Left lung (tissue), 4 donors: ENCODE measurements at regions not wholly inside any gene's neighbourhood (a gene's known extent, or its start where the extent isn't known, plus 50 kb on each side); places are given as distances from the start of the nearest gene placed in this dataset.

Source experiments
- ATAC-seq: fragments of 200-7000 bp; cut with Tn5 transposase; one replicate; pipeline ENCODE4 v1.9.1; 2020; ENCODE audit warnings: moderate library complexity
- DNase-seq, 4 donors: peaks; one replicate each; pipeline ENCODE4 v3.0.0-alpha.2; 2013 to 2020
- H3K27ac ChIP-seq, 2 donors: fragments of 200-600 bp; sonication (generic) in 1 of 2; one replicate each; pipeline versions ENCODE4 v1.5.0 to v1.8.0; 2020 to 2021
- H3K27me3 ChIP-seq, 2 donors: fragments of 200-600 bp; sonication (generic) in 1 of 2; one replicate each; pipeline versions ENCODE4 v1.5.0 to v1.8.0; 2020 to 2021
- H3K36me3 ChIP-seq, 2 donors: fragments of 200-600 bp; sonication (generic) in 1 of 2; one replicate each; pipeline versions ENCODE4 v1.5.0 to v1.8.0; 2020 to 2021
- H3K4me1 ChIP-seq, 2 donors: fragments of 200-600 bp; one replicate each; pipeline ENCODE4 v1.8.0; 2021
- H3K4me3 ChIP-seq, 2 donors: fragments of 200-600 bp; sonication (generic) in 1 of 2; one replicate each; pipeline versions ENCODE4 v1.5.0 to v1.8.0; 2020 to 2021; ENCODE audit warnings: mild to moderate bottlenecking in 1 of 2
- H3K9me3 ChIP-seq, 2 donors: fragments of 200-600 bp; sonication (generic) in 1 of 2; one replicate each; pipeline versions ENCODE4 v1.5.0 to v1.8.0; 2020 to 2021
- intact Hi-C, 2 donors: fragments of 100-400 bp; cut with DNase I; formaldehyde crosslinking; loops; one replicate each; pipeline versions ENCODE4 v1.11.2 to v1.14.2; 2022
- TF ChIP-seq, protein P1 (sequence below), 2 donors: fragments of 200-600 bp; sonication (generic) in 1 of 2; IDR thresholded peaks; one replicate each; pipeline versions ENCODE4 v1.5.0 to v1.8.0; 2021; ENCODE audit warnings: antibody characterized with exemption in 2 of 2
- donor health status: DM: no; HTN: yes; CAD: no.
- donor health status: DM: no; HTN: no; CAD: no.

- no peak overlapping the region for H3K4me3 ChIP-seq
- H3K36me3 ChIP-seq, result no peaks in the 10 kb centered on the region
- TF ChIP-seq, protein P1, sequence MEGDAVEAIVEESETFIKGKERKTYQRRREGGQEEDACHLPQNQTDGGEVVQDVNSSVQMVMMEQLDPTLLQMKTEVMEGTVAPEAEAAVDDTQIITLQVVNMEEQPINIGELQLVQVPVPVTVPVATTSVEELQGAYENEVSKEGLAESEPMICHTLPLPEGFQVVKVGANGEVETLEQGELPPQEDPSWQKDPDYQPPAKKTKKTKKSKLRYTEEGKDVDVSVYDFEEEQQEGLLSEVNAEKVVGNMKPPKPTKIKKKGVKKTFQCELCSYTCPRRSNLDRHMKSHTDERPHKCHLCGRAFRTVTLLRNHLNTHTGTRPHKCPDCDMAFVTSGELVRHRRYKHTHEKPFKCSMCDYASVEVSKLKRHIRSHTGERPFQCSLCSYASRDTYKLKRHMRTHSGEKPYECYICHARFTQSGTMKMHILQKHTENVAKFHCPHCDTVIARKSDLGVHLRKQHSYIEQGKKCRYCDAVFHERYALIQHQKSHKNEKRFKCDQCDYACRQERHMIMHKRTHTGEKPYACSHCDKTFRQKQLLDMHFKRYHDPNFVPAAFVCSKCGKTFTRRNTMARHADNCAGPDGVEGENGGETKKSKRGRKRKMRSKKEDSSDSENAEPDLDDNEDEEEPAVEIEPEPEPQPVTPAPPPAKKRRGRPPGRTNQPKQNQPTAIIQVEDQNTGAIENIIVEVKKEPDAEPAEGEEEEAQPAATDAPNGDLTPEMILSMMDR (IDR thresholded peaks at IDR 0.05), result no peak
- intact Hi-C loops, result no loop called here
- H3K27ac ChIP-seq, result no peak overlapping the region
- ATAC-seq (no peak), DNase-seq (no peak)
- no peaks in the 10 kb centered on the region for H3K4me1 ChIP-seq
- H3K27me3 ChIP-seq, result no peaks in the 10 kb centered on the region
- H3K9me3 ChIP-seq, result no peaks in the 10 kb centered on the region
These were observed 150.5 kb upstream of the DUSP10 start for GRCh38 chr1:221892301-221892830.

DNA sequence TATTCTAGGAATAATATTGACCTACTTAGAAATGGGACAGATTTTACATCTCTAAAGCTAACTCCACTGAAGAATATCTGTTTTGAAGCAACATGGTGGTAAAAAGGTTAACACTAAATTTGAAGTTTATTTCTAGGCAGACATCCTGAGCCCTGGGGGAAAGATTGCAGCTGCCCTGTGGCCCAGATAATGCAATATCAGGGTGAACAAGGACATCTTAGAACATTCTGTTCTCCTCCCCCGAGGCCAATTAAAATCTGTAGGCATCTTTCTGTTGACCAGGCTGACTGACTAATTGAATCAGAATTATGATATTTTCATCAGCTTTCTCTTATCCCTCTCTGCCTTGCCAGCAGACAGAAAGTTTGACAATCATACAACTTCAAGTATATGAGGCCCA lies 149.8 kb upstream of the DUSP10 start:
- Histone ChIP-seq H3K27ac (no peak overlapping the region), H3K27me3 (no peaks in the 10 kb centered on the region), H3K4me3 (no peak overlapping the region), H3K9me3 (no peaks in the 10 kb centered on the region), H3K36me3 (no peaks in the 10 kb centered on the region), H3K4me1 (no peaks in the 10 kb centered on the region)
- DNase-seq, result no peak
- intact Hi-C loops, result no loop called here
- TF ChIP-seq, protein P1 (IDR thresholded peaks at IDR 0.05), result no peak
- ATAC-seq, result no peak

DNA sequence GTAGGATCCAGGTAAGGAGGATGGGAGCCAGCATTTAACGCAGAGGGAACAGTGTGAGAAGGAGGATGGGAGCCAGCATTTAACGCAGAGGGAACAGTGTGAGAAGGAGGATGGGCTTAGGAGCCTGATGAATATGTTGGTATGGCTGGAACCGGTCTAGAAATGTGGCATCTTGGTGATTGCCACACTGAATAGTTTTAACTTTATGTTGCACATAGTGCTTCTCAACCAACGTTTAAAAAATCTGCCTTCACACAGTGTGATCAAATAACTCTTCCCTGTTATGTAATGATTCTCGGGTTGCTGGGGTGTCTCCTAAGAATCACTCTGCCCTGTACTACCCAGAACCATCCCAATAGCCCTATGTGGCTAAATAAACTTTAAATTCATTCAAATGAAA lies 146.9 kb upstream of the DUSP10 start:
- intact Hi-C loops, result no loop called here
- Histone ChIP-seq H3K27me3 (no peaks in the 10 kb centered on the region), H3K4me3 (no peak overlapping the region), H3K9me3 (no peaks in the 10 kb centered on the region), H3K4me1 (no peaks in the 10 kb centered on the region), H3K36me3 (no peaks in the 10 kb centered on the region), H3K27ac (no peak overlapping the region)
- ATAC-seq, result no peak
- DNase-seq, result no peak
- TF ChIP-seq, protein P1 (IDR thresholded peaks at IDR 0.05), result no peak

GRCh38 chr1:221888218-221888617 lies 146.3 kb upstream of the DUSP10 start:
- no peaks in the 10 kb centered on the region for H3K27me3 ChIP-seq
- H3K4me1 ChIP-seq, result no peaks in the 10 kb centered on the region
- TF ChIP-seq, protein P1 (IDR thresholded peaks at IDR 0.05), result no peak
- H3K27ac ChIP-seq, result no peak overlapping the region
- ATAC-seq (no peak), DNase-seq (no peak)
- intact Hi-C loops, result no loop called here
- H3K9me3 ChIP-seq, result no peaks in the 10 kb centered on the region
- no peaks in the 10 kb centered on the region for H3K36me3 ChIP-seq
- H3K4me3 ChIP-seq, result no peak overlapping the region

GRCh38 chr1:221887758-221888157 lies 145.9 kb upstream of the DUSP10 start:
- no peaks in the 10 kb centered on the region for H3K4me1 ChIP-seq
- intact Hi-C loops, result no loop called here
- no peaks in the 10 kb centered on the region for H3K36me3 ChIP-seq
- no peaks in the 10 kb centered on the region for H3K27me3 ChIP-seq
- DNase-seq (no peak), ATAC-seq (no peak)
- no peak overlapping the region for H3K4me3 ChIP-seq
- H3K9me3 ChIP-seq, result no peaks in the 10 kb centered on the region
- TF ChIP-seq, protein P1 (IDR thresholded peaks at IDR 0.05), result no peak
- H3K27ac ChIP-seq, result no peak overlapping the region
